Liver (tissue), 8 donors: ENCODE measurements at regions not wholly inside any gene's neighbourhood (a gene's known extent, or its start where the extent isn't known, plus 50 kb on each side); places are given as distances from the start of the nearest gene placed in this dataset.
"Not testable (repeated sequence)": the region's sequence is repeated elsewhere in the genome, so short reads cannot be mapped to it uniquely, and the experiment has no call there.

Source experiments
- DNase-seq: peaks from one replicate; pipeline ENCODE4 v3.0.0-alpha.2; 2017; ENCODE audit warnings: low spot score
- H3K27ac ChIP-seq, 2 donors: one replicate each; pipeline ENCODE4 v1.7.0; 2013; ENCODE audit warnings: inconsistent platforms in 2 of 2, low read length in 2 of 2, control low read depth in 1 of 2, low read depth in 1 of 2, mild to moderate bottlenecking in 1 of 2
- H3K27me3 ChIP-seq, 4 donors: one replicate each; pipeline versions ENCODE4 v1.6.1 to v1.7.0; 2013; ENCODE audit warnings: low read length in 3 of 4, inconsistent platforms in 1 of 4, mild to moderate bottlenecking in 1 of 4, moderate library complexity in 1 of 4; ENCODE audit not compliant: control insufficient read depth in 4 of 4, insufficient read depth in 4 of 4
- H3K36me3 ChIP-seq, 4 donors: one replicate each; pipeline versions ENCODE4 v1.6.1 to v1.7.0; 2013; ENCODE audit warnings: low read length in 3 of 4, mild to moderate bottlenecking in 3 of 4, low read depth in 1 of 4, moderate library complexity in 1 of 4; ENCODE audit not compliant: control insufficient read depth in 4 of 4, insufficient read depth in 3 of 4
- H3K4me1 ChIP-seq, 4 donors: one replicate each; pipeline versions ENCODE4 v1.6.1 to v1.7.0; 2013; ENCODE audit warnings: low read length in 3 of 4, mild to moderate bottlenecking in 3 of 4, moderate library complexity in 1 of 4; ENCODE audit not compliant: control insufficient read depth in 4 of 4, insufficient read depth in 4 of 4
- H3K4me3 ChIP-seq, 3 donors: one replicate each; pipeline versions ENCODE4 v1.6.1 to v1.7.0; 2013; ENCODE audit warnings: low read length in 3 of 3, control low read depth in 1 of 3, low read depth in 1 of 3, mild to moderate bottlenecking in 1 of 3
- H3K9ac ChIP-seq, 2 donors: one replicate each; pipeline ENCODE4 v1.7.0; 2013; ENCODE audit warnings: low read length in 2 of 2, mild to moderate bottlenecking in 2 of 2, moderate library complexity in 2 of 2, control low read depth in 1 of 2, low read depth in 1 of 2
- H3K9me3 ChIP-seq, 4 donors: one replicate each; pipeline versions ENCODE4 v1.6.1 to v1.7.0; 2013; ENCODE audit warnings: low read length in 3 of 4; ENCODE audit not compliant: control insufficient read depth in 4 of 4
- EGR1 ChIP-seq, 2 donors: IDR thresholded peaks; 2 replicates each; pipeline ENCODE4 v1.6.1; 2016 to 2018; ENCODE audit warnings: antibody characterized with exemption in 2 of 2, low read depth in 2 of 2
- FOXA2 ChIP-seq: IDR thresholded peaks from 2 replicates; pipeline ENCODE4 v1.6.1; 2016; ENCODE audit warnings: antibody characterized with exemption
- HNF4A ChIP-seq, 2 donors: conservative IDR thresholded peaks; 2 replicates each; pipeline ENCODE4 v1.6.1; 2016; ENCODE audit warnings: antibody characterized with exemption in 2 of 2, mild to moderate bottlenecking in 2 of 2
- HNF4G ChIP-seq: IDR thresholded peaks from 2 replicates; pipeline ENCODE4 v1.6.1; 2016; ENCODE audit warnings: antibody characterized with exemption
- JUND ChIP-seq, 2 donors: IDR thresholded peaks; 2 replicates each; pipeline ENCODE4 v1.6.1; 2016; ENCODE audit warnings: antibody characterized with exemption in 2 of 2
- NR2F2 ChIP-seq: IDR thresholded peaks from 2 replicates; pipeline ENCODE4 v1.6.1; 2016; ENCODE audit warnings: antibody characterized with exemption
- RAD21 ChIP-seq, 2 donors: IDR thresholded peaks; 2 replicates each; pipeline ENCODE4 v1.6.1; 2016; ENCODE audit warnings: antibody characterized with exemption in 2 of 2, mild to moderate bottlenecking in 2 of 2
- RXRA ChIP-seq, 2 donors: IDR thresholded peaks; 2 replicates each; pipeline ENCODE4 v1.6.1; 2017 to 2018; ENCODE audit warnings: antibody characterized with exemption in 2 of 2, mild to moderate bottlenecking in 1 of 2
- SP1 ChIP-seq: IDR thresholded peaks from 2 replicates; pipeline ENCODE4 v1.6.1; 2018; ENCODE audit warnings: antibody characterized with exemption, mild to moderate bottlenecking
- TAF1 ChIP-seq: conservative IDR thresholded peaks from 2 replicates; pipeline ENCODE4 v1.6.1; 2016; ENCODE audit warnings: antibody characterized with exemption, mild to moderate bottlenecking
- YY1 ChIP-seq: IDR thresholded peaks from 2 replicates; pipeline ENCODE4 v1.6.1; 2016; ENCODE audit warnings: antibody characterized with exemption, mild to moderate bottlenecking
- WGBS: extraction: QIAGEN DNeasy Blood & Tissue Kit; methylation state at CpG from one replicate; pipeline ENCODE4 v1.1.7; 2013; 5-methylcytosine and 5-hydroxymethylcytosine counted together
- TF ChIP-seq, protein P1 (sequence below): IDR thresholded peaks from 2 replicates; pipeline ENCODE4 v1.6.1; 2016; ENCODE audit warnings: antibody characterized with exemption
- TF ChIP-seq, protein P2 (sequence below): fragments of 150-350 bp; IDR thresholded peaks from 2 replicates; pipeline ENCODE4 v1.5.1; 2017; ENCODE audit warnings: improper control_type of control experiment, low read depth, low read length; ENCODE audit not compliant: missing input control
- TF ChIP-seq, protein P3 (sequence below): IDR thresholded peaks from 2 replicates; pipeline ENCODE4 v1.6.1; 2016; ENCODE audit warnings: antibody characterized with exemption
- TF ChIP-seq, protein P4 (sequence below): IDR thresholded peaks from 2 replicates; pipeline ENCODE4 v1.6.1; 2016; ENCODE audit warnings: antibody characterized with exemption, mild to moderate bottlenecking
- donor health status: healthy.
- donor health status: healthy.
- donor health status: healthy.
- donor health status: healthy.
- donor health status: healthy.

DNA sequence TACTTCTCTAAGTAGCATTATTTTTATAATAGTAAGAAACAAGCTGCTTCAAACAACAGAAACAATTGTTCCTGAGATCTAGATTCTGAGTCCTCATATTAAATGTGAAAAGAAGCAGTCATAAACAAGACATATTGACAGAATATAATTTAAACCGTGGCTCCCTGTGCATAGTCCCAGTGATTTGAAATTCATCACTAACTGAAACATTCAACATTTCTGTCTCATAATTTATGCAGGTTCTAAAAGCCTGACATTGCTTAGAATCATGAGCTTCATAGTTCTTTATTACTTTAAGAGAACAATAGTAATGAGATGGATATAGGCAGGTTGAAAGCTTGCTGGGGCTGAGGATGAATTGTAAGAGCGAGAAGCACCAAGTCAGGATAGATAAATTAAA is 375.5 kb upstream of the MAGEB18 start:
- WGBS = 72% methylated on average over 2 of the region's 2 CpGs
- no peak for DNase-seq
- H3K9ac ChIP-seq = no peak overlapping the region

DNA sequence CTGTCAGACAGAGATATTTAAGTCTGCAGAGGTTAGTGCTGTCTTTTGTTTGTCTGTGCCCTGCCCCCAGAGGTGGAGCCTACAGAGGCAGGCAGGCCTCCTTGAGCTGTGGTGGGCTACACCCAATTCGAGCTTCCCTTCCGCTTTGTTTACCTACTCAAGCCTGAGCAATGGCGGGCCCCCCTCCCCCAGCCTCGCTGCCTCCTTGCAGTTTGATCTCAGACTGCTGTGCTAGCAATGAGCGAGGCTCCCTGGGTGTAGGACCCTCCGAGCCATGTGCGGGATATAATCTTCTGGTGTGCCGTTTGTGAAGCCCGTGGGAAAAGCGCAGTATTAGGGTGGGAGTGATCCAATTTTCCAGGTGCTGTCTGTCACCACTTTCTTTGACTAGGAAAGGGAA is 366.3 kb upstream of the MAGEB18 start:
- H3K9me3 ChIP-seq, DNase-seq: not testable (repeated sequence)
- WGBS = 85% methylated on average over 10 of the region's 10 CpGs

More for the DNA sequence above, 375.5 kb upstream of the MAGEB18 start:
- Histone ChIP-seq H3K4me3 (no peak overlapping the region), H3K27ac (no peak overlapping the region), H3K4me1 (no peaks in the 10 kb centered on the region), H3K9me3 (no peaks in the 10 kb centered on the region), H3K36me3 (no peaks in the 10 kb centered on the region), H3K27me3 (no peaks in the 10 kb centered on the region)
- TF ChIP-seq HNF4A (conservative IDR thresholded peaks at IDR 0.05) (no peak), EGR1 (IDR thresholded peaks at IDR 0.05; ENCODE audit: low read depth in 2 of 2) (no peak), RAD21 (IDR thresholded peaks at IDR 0.05) (no peak), RXRA (IDR thresholded peaks at IDR 0.05) (no peak), SP1 (no peak), YY1 (no peak), FOXA2 (no peak), HNF4G (no peak), JUND (IDR thresholded peaks at IDR 0.05) (no peak), NR2F2 (no peak), TAF1 (no peak)
- TF ChIP-seq, protein P1, sequence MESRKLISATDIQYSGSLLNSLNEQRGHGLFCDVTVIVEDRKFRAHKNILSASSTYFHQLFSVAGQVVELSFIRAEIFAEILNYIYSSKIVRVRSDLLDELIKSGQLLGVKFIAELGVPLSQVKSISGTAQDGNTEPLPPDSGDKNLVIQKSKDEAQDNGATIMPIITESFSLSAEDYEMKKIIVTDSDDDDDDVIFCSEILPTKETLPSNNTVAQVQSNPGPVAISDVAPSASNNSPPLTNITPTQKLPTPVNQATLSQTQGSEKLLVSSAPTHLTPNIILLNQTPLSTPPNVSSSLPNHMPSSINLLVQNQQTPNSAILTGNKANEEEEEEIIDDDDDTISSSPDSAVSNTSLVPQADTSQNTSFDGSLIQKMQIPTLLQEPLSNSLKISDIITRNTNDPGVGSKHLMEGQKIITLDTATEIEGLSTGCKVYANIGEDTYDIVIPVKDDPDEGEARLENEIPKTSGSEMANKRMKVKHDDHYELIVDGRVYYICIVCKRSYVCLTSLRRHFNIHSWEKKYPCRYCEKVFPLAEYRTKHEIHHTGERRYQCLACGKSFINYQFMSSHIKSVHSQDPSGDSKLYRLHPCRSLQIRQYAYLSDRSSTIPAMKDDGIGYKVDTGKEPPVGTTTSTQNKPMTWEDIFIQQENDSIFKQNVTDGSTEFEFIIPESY = no peak
- TF ChIP-seq, protein P2, sequence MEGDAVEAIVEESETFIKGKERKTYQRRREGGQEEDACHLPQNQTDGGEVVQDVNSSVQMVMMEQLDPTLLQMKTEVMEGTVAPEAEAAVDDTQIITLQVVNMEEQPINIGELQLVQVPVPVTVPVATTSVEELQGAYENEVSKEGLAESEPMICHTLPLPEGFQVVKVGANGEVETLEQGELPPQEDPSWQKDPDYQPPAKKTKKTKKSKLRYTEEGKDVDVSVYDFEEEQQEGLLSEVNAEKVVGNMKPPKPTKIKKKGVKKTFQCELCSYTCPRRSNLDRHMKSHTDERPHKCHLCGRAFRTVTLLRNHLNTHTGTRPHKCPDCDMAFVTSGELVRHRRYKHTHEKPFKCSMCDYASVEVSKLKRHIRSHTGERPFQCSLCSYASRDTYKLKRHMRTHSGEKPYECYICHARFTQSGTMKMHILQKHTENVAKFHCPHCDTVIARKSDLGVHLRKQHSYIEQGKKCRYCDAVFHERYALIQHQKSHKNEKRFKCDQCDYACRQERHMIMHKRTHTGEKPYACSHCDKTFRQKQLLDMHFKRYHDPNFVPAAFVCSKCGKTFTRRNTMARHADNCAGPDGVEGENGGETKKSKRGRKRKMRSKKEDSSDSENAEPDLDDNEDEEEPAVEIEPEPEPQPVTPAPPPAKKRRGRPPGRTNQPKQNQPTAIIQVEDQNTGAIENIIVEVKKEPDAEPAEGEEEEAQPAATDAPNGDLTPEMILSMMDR = no peak
- TF ChIP-seq, protein P3, sequence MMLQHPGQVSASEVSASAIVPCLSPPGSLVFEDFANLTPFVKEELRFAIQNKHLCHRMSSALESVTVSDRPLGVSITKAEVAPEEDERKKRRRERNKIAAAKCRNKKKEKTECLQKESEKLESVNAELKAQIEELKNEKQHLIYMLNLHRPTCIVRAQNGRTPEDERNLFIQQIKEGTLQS = no peak
- TF ChIP-seq, protein P4, sequence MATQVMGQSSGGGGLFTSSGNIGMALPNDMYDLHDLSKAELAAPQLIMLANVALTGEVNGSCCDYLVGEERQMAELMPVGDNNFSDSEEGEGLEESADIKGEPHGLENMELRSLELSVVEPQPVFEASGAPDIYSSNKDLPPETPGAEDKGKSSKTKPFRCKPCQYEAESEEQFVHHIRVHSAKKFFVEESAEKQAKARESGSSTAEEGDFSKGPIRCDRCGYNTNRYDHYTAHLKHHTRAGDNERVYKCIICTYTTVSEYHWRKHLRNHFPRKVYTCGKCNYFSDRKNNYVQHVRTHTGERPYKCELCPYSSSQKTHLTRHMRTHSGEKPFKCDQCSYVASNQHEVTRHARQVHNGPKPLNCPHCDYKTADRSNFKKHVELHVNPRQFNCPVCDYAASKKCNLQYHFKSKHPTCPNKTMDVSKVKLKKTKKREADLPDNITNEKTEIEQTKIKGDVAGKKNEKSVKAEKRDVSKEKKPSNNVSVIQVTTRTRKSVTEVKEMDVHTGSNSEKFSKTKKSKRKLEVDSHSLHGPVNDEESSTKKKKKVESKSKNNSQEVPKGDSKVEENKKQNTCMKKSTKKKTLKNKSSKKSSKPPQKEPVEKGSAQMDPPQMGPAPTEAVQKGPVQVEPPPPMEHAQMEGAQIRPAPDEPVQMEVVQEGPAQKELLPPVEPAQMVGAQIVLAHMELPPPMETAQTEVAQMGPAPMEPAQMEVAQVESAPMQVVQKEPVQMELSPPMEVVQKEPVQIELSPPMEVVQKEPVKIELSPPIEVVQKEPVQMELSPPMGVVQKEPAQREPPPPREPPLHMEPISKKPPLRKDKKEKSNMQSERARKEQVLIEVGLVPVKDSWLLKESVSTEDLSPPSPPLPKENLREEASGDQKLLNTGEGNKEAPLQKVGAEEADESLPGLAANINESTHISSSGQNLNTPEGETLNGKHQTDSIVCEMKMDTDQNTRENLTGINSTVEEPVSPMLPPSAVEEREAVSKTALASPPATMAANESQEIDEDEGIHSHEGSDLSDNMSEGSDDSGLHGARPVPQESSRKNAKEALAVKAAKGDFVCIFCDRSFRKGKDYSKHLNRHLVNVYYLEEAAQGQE = no peak

DNA sequence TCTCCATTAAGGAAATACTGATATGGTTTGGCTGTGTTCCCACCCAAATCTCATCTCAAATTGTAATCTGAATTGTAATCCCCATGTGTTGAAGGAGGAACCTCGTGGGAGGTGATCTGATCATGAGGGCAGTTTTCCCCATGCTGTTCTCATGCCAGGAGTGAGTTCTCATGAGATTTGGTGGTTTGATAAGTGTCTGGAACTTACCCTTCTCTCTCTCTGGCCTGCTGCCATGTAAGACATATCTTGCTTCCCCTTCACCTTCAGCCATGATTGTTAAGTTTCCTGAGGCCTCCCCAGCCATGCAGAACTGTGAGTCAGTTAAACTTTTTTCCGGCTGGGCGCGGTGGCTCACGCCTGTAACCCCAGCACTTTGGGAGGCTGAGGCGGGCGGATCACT is 340.3 kb upstream of the MAGEB18 start:
- H3K9me3 ChIP-seq, H3K9ac ChIP-seq, H3K27ac ChIP-seq, H3K27me3 ChIP-seq, H3K4me1 ChIP-seq, H3K36me3 ChIP-seq, DNase-seq, H3K4me3 ChIP-seq: not testable (repeated sequence)
- 80% methylated on average over 7 of the region's 7 CpGs for whole genome bisulfite sequencing

More for the DNA sequence above, 366.3 kb upstream of the MAGEB18 start:
- not testable (repeated sequence) for H3K9ac ChIP-seq, H3K4me1 ChIP-seq, H3K36me3 ChIP-seq, H3K27ac ChIP-seq, H3K27me3 ChIP-seq, H3K4me3 ChIP-seq
